DLD1 (cell line): ENCODE measurements at regions not wholly inside any gene's neighbourhood (a gene's known extent, or its start where the extent isn't known, plus 50 kb on each side); places are given as distances from the start of the nearest gene placed in this dataset.
"Not testable (repeated sequence)": the region's sequence is repeated elsewhere in the genome, so short reads cannot be mapped to it uniquely, and the experiment has no call there.

Source experiments
- in situ Hi-C: cut with HindIII; loops from 2 replicates; pipeline ENCODE4 v1.10.0; 2017; ENCODE audit warnings: low sequenced_read_pairs

DNA sequence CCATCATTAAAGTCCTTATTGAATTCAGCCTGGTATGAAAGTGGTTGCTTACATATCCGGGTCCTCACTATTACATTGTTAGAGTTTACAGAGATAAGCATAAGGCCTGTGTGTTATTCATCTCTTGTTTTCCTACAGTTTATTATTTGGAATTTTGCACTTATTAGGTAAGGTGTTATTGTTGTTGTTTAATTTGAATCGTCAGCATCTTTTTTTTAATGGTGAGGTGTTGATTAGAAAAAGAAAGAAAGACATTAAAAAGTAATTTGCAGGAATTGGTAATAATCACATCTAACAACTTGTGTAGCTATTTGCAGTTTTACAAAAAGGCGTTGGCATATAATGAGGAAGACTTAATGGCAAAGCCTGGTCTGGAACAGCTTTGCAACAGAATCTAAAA lies 158.6 kb downstream of the SAMD5 start:
- in situ Hi-C loops, result no loop called here

DNA sequence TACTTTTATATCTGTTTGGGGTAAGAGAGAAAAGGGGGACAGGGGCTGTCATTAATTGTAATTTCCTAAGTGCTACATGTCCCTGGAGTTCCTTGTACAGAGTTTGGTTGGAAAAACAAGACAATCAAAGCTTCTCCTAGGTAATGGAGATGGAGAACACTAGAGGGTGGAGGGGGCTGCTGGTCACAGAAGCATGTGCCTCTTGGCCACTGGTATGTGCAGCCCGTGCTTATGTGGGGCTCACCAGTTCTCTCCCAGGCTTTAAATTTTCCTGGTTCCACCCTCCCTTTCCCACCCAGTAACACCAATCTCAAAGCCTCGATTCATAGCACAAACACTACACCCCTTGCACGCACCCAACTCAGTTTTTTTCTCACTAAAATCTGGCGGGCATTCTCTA lies 165.6 kb downstream of the SAMD5 start:
- in situ Hi-C loops, result no loop called here

GRCh38 chr6:147674794-147675193 lies 166.3 kb downstream of the SAMD5 start:
- in situ Hi-C loops, result no loop called here

- in situ Hi-C loops, result no loop called here
Observed at GRCh38 chr6:147675281-147675680, 166.8 kb downstream of the SAMD5 start.

GRCh38 chr6:147676495-147677199 lies 168.2 kb downstream of the SAMD5 start:
- in situ Hi-C loops, result no loop called here

GRCh38 chr6:147677647-147678046 lies 169.2 kb downstream of the SAMD5 start:
- in situ Hi-C loops, result no loop called here

- in situ Hi-C loops, result no loop called here
Observed at GRCh38 chr6:147678253-147678652, 169.8 kb downstream of the SAMD5 start.

GRCh38 chr6:147684906-147685305 lies 176.4 kb downstream of the SAMD5 start:
- in situ Hi-C loops, result no loop called here

GRCh38 chr6:147689398-147689797 lies 180.9 kb downstream of the SAMD5 start:
- in situ Hi-C loops, result no loop called here

GRCh38 chr6:147691446-147691845 lies 183.0 kb downstream of the SAMD5 start:
- in situ Hi-C loops, result no loop called here

GRCh38 chr6:147693181-147693580 lies 184.7 kb downstream of the SAMD5 start:
- in situ Hi-C loops, result no loop called here

DNA sequence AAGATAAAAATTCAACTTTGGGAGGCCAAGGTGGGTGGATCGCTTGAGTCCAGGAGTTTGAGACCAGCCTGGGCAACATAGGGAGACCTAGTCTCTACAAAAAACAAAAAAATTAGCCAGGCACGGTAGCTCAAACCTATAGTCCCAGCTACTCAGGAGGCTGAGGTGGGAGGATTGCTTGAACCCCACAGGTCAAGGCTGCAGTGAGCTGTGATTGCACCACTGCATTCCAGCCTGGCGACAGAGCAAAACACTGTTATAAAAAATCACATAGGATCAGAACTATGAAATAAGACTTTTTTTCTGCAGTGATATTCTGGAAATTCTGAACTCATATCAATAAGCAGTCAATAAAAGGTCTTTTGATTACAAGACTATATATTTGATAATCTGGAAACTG lies 186.1 kb downstream of the SAMD5 start:
- in situ Hi-C loops, result not testable (repeated sequence)

- in situ Hi-C loops, result no loop called here
Observed at GRCh38 chr6:147695819-147696218, 187.3 kb downstream of the SAMD5 start.

DNA sequence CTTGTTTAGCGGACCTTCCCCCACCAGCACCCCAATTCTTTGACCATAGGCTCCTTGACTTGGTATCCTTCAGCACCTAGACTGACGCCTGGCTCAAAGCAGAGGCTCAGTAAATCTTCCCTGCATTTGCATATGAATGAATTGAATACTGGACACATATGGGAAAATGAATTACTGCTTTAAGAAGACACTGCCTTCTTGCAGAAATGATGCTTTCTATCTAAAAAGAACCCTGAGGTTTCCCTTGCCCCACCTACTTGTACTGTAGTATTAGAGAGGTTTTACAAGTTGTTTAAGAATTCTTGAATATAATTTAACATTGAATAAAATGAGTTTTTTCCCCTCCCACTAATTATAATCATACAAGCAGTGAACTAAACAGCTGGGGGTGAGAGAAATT lies 190.7 kb downstream of the SAMD5 start:
- in situ Hi-C loops, result no loop called here

- in situ Hi-C loops, result no loop called here
Observed at GRCh38 chr6:147699637-147700036, 191.1 kb downstream of the SAMD5 start.

- in situ Hi-C loops, result no loop called here
Observed at GRCh38 chr6:147700436-147701209, 192.1 kb downstream of the SAMD5 start.

- in situ Hi-C loops, result no loop called here
Observed at GRCh38 chr6:147704691-147705090, 196.2 kb downstream of the SAMD5 start.

DNA sequence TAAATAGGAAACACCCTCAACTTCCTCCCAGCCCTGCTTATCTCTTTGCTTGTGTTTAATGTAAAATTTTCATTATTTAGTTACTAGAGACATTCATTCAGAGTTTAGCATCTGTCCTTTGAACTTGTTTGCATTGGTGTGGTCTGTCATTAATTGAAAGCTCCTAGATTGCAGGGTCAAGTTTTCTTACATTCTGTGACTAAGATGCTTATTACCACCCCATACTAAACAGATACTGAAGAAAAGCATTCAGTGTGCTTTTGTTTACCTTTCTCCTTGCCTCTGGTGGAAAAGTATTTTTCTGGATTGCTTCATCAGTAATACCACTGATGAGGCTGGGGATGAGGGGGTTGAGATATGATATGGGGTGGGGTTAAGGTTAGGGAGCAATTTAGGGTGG lies 199.0 kb downstream of the SAMD5 start:
- in situ Hi-C loops, result no loop called here

- in situ Hi-C loops, result no loop called here
Observed at GRCh38 chr6:147708170-147708569, 199.7 kb downstream of the SAMD5 start.

DNA sequence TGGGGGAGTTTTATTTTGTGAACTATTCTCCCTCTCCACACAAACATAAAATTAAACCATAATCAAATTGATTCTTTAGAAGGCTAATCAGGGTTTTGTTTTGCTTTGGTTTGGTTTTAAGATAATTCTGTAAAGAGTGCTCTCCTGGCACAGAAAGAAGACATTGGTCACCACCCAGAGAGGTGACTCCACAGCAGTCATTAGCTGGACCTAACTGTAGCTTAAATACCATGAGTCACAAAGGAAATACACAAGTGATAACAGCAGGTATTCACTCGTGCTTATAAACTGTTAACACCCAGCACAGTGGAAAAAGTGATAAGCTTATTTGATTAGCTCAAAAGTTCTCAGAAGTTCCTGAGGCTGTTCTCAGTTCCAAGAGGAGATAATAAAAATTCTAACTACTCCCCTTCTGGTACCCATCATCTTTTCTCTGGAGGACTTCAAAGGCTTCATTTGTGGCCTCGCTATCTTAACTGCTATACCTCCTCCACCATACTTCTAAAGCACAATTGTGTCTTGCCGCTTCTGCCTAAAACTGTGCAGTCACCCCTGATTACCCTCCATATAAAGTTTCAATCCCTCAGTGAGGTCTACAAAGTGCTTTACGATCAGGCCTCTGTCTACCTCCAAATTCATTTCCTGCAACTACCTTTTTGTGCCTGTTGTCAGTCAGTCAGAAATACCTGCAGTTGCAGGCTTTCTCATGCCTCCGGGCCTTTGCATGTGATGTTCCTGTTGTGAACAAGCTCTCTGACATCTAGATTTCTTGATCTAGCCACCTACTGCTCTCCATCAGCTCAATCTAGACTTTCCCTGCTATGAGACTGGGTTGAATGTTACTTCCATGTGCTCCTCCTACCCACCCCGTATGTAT lies 201.1 kb downstream of the SAMD5 start:
- in situ Hi-C loops, result no loop called here

DNA sequence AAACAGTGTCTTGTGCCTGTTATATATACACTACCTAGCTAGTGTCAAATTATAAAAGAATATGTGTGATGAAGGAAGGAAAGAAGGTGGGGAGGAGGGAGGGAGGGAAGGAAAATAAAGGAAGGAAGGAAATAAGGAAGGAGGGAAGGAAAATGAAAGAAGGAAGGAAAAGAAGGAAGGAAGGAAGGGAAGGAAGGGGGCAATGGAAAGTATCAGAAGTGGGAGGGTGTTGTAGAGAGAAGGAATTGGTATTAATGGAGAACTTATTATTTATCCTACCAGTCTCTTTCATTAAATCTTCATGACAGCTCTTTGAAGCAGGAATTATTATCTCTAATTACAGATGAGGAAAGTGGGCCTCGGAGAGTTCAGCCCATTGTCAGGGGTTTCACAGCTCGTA lies 202.4 kb downstream of the SAMD5 start:
- in situ Hi-C loops, result no loop called here
